Vagina (tissue), 2 donors: ENCODE measurements at regions not wholly inside any gene's neighbourhood (a gene's known extent, or its start where the extent isn't known, plus 50 kb on each side); places are given as distances from the start of the nearest gene placed in this dataset.

Experiments
- CTCF ChIP-seq, 3 experiments: fragments of 450-650 bp in 2 of 3; fragments of 200-600 bp in 1 of 3; sonication (generic) in 1 of 3; IDR thresholded peaks; one replicate each; pipeline ENCODE4 v1.5.1; 2017 to 2019; ENCODE audit warnings: antibody characterized with exemption in 3 of 3, mild to moderate bottlenecking in 2 of 3, moderate library complexity in 2 of 3
- POLR2A ChIP-seq, 2 donors: fragments of 450-650 bp; IDR thresholded peaks; one replicate each; pipeline ENCODE4 v1.6.1; 2017; ENCODE audit warnings: antibody characterized with exemption in 2 of 2, mild to moderate bottlenecking in 2 of 2, moderate library complexity in 2 of 2

GRCh38 chr14:53496668-53497067 lies 343.5 kb upstream of the DDHD1 start:
- no peak for TF ChIP-seq CTCF (IDR thresholded peaks at IDR 0.05)
- TF ChIP-seq POLR2A (IDR thresholded peaks at IDR 0.05), result no peak
